HPDE6-E6E7 (cell line): ENCODE measurements at regions not wholly inside any gene's neighbourhood (a gene's known extent, or its start where the extent isn't known, plus 50 kb on each side); places are given as distances from the start of the nearest gene placed in this dataset.

Experiments used
- DNase-seq: peaks from one replicate; pipeline ENCODE4 v3.0.0; 2011; ENCODE audit warnings: missing footprints; ENCODE audit errors: extremely low spot score

GRCh38 chr13:76711550-76712182 is 174.5 kb downstream of the KCTD12 start:
- peak; percentile 29 for DNase-seq

- DNase-seq = no peak
Observed at GRCh38 chr13:76709851-76710250, 176.4 kb downstream of the KCTD12 start.

GRCh38 chr13:76708138-76708688 is 178.0 kb downstream of the KCTD12 start:
- no peak for DNase-seq

GRCh38 chr13:76707360-76707759 is 178.8 kb downstream of the KCTD12 start:
- DNase-seq = no peak

GRCh38 chr13:76703621-76704288 is 182.4 kb downstream of the KCTD12 start:
- DNase-seq = no peak

- no peak for DNase-seq
Observed at GRCh38 chr13:76703216-76703615, 183.0 kb downstream of the KCTD12 start.

GRCh38 chr13:76697288-76697687 is 188.9 kb downstream of the KCTD12 start:
- DNase-seq = no peak

GRCh38 chr13:76696370-76696769 is 189.8 kb downstream of the KCTD12 start:
- DNase-seq = no peak

GRCh38 chr13:76693086-76693485 is 193.1 kb downstream of the KCTD12 start:
- DNase-seq = no peak

- DNase-seq = no peak
Observed at GRCh38 chr13:76692346-76692745, 193.9 kb downstream of the KCTD12 start.

- no peak for DNase-seq
Observed at GRCh38 chr13:76690611-76691010, 195.6 kb downstream of the KCTD12 start.

- no peak for DNase-seq
Observed at GRCh38 chr13:76687467-76687866, 198.7 kb downstream of the KCTD12 start.

GRCh38 chr13:76685938-76686337 is 200.3 kb downstream of the KCTD12 start:
- DNase-seq = no peak

GRCh38 chr13:76684336-76684735 is 201.9 kb downstream of the KCTD12 start:
- no peak for DNase-seq

- DNase-seq = no peak
Observed at GRCh38 chr13:76683854-76684253, 202.4 kb downstream of the KCTD12 start.

GRCh38 chr13:76683168-76683567 is 203.0 kb downstream of the KCTD12 start:
- no peak for DNase-seq

- no peak for DNase-seq
Observed at GRCh38 chr13:76680112-76680511, 206.1 kb downstream of the KCTD12 start.

GRCh38 chr13:76677043-76677442 is 209.2 kb downstream of the KCTD12 start:
- no peak for DNase-seq

GRCh38 chr13:76672420-76672819 is 213.8 kb downstream of the KCTD12 start:
- DNase-seq = peak; percentile 32

GRCh38 chr13:76668716-76669115 is 217.5 kb downstream of the KCTD12 start:
- DNase-seq = no peak

- no peak for DNase-seq
Observed at GRCh38 chr13:76668141-76668540, 218.1 kb downstream of the KCTD12 start.

GRCh38 chr13:76667551-76667950 is 218.7 kb downstream of the KCTD12 start:
- peak; percentile 17 for DNase-seq

GRCh38 chr13:76663592-76664335 is 222.4 kb downstream of the KCTD12 start:
- no peak for DNase-seq
